ENCODE measurements at regions not wholly inside any gene's neighbourhood (a gene's known extent, or its start where the extent isn't known, plus 50 kb on each side); places are given as distances from the start of the nearest gene placed in this dataset.

DNA sequence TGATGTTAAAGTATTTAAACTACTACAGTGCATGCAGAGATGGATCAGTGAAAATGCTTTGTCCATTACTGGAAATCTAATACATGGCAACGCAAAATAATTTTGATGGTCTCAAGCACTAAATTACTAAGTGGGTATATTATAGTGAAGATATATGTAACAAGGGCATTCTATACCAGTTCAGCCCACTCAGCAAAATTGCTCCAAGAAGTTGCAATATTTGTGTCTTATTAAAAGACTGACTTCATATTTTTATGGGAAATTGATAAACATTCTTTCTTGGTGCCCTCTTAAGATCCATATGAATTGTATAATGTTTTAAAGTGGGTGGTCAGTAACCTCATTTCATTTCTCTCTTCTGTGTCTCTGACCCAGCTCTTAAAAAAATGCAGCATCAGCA lies 343.1 kb upstream of the MEX3C start:
- TF ChIP-seq, protein P1, sequence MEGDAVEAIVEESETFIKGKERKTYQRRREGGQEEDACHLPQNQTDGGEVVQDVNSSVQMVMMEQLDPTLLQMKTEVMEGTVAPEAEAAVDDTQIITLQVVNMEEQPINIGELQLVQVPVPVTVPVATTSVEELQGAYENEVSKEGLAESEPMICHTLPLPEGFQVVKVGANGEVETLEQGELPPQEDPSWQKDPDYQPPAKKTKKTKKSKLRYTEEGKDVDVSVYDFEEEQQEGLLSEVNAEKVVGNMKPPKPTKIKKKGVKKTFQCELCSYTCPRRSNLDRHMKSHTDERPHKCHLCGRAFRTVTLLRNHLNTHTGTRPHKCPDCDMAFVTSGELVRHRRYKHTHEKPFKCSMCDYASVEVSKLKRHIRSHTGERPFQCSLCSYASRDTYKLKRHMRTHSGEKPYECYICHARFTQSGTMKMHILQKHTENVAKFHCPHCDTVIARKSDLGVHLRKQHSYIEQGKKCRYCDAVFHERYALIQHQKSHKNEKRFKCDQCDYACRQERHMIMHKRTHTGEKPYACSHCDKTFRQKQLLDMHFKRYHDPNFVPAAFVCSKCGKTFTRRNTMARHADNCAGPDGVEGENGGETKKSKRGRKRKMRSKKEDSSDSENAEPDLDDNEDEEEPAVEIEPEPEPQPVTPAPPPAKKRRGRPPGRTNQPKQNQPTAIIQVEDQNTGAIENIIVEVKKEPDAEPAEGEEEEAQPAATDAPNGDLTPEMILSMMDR (IDR thresholded peaks at IDR 0.05), result no peak
- no peak for TF ChIP-seq ZFX (IDR thresholded peaks at IDR 0.05; ENCODE audit: borderline replicate concordance)

All from 22Rv1 (cell line).